Loucy (cell line): ENCODE measurements at regions not wholly inside any gene's neighbourhood (a gene's known extent, or its start where the extent isn't known, plus 50 kb on each side); places are given as distances from the start of the nearest gene placed in this dataset.

ENCODE experiments used
- EZH2phosphoT487 ChIP-seq: fragments of 200-600 bp; IDR thresholded peaks from 2 replicates; pipeline ENCODE4 v1.6.1; 2018; ENCODE audit warnings: antibody characterized with exemption, mild to moderate bottlenecking, moderate library complexity, borderline replicate concordance
- TF ChIP-seq, protein P1 (sequence below): fragments of 200-600 bp; sonication (generic); conservative IDR thresholded peaks from 2 replicates; pipeline ENCODE4 v1.5.1; 2014; ENCODE audit warnings: mild to moderate bottlenecking, antibody characterized with exemption, low read length

DNA sequence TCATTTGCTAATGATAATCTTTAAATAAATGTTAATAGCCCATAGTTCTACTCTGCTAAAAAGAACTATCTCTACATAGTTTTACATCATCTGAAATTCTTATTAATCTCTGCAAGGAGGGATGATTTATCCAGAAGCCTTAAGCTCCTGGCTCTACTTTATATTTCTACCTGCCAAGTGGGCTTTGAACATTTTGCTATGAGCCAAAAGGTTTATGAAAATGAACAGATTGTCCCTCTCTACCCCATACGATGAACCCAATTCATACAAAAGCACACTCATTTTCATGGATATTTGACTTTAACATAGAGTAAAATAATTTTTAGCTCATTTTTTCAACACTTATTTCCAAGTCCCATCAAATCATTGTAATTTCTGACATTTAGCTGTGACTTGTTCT, 611.0 kb downstream of the NSUN3 start:
- no peak for TF ChIP-seq EZH2phosphoT487
- TF ChIP-seq, protein P1, sequence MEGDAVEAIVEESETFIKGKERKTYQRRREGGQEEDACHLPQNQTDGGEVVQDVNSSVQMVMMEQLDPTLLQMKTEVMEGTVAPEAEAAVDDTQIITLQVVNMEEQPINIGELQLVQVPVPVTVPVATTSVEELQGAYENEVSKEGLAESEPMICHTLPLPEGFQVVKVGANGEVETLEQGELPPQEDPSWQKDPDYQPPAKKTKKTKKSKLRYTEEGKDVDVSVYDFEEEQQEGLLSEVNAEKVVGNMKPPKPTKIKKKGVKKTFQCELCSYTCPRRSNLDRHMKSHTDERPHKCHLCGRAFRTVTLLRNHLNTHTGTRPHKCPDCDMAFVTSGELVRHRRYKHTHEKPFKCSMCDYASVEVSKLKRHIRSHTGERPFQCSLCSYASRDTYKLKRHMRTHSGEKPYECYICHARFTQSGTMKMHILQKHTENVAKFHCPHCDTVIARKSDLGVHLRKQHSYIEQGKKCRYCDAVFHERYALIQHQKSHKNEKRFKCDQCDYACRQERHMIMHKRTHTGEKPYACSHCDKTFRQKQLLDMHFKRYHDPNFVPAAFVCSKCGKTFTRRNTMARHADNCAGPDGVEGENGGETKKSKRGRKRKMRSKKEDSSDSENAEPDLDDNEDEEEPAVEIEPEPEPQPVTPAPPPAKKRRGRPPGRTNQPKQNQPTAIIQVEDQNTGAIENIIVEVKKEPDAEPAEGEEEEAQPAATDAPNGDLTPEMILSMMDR = no peak
